ENCODE measurements at regions not wholly inside any gene's neighbourhood (a gene's known extent, or its start where the extent isn't known, plus 50 kb on each side); places are given as distances from the start of the nearest gene placed in this dataset.

- H2BK120ac ChIP-seq (ENCODE audit: low read depth, low read length), result no peak overlapping the region
- peaks cover 2% of the 10 kb centered on the region for H3K9me3 ChIP-seq (ENCODE audit: control insufficient read depth, low read length)
- no peak overlapping the region for H3K4ac ChIP-seq (ENCODE audit: low read depth in 1 of 2, low read length in 2 of 2)
- no peak overlapping the region for H2BK12ac ChIP-seq (ENCODE audit: low read length in 2 of 2)
- no peak overlapping the region for H3K4me3 ChIP-seq (ENCODE audit: insufficient read depth in 1 of 2, low read depth in 1 of 2, low read length in 2 of 2)
- no peak overlapping the region for H4K91ac ChIP-seq (ENCODE audit: low read length)
- H3K36me3 ChIP-seq (ENCODE audit: control insufficient read depth in 1 of 2, insufficient read depth in 2 of 2, low read depth in 1 of 2, low read length in 2 of 2), result no peaks in the 10 kb centered on the region
- H3K4me2 ChIP-seq (ENCODE audit: low read length, poor library complexity, severe bottlenecking), result no peak overlapping the region
- no peak overlapping the region for H2AK5ac ChIP-seq (ENCODE audit: low read length, severe bottlenecking)
- H3K23ac ChIP-seq (ENCODE audit: low read length in 2 of 2), result no peak overlapping the region
- no peak overlapping the region for H2BK15ac ChIP-seq (ENCODE audit: low read depth, poor library complexity, severe bottlenecking)
- no peak overlapping the region for H3K9ac ChIP-seq (ENCODE audit: low read length)
- H3K14ac ChIP-seq (ENCODE audit: low read length in 2 of 2), result no peak overlapping the region
- H3K79me1 ChIP-seq (replicated peaks; ENCODE audit: low read length, poor library complexity, severe bottlenecking), result no peaks in the 10 kb centered on the region
- H3K27ac ChIP-seq (ENCODE audit: low read length, poor library complexity, severe bottlenecking), result no peak overlapping the region
- peaks cover 3% of the 10 kb centered on the region for H3K4me1 ChIP-seq (ENCODE audit: control insufficient read depth, insufficient read depth, low read depth, low read length)
- no peak overlapping the region for H2AFZ ChIP-seq (ENCODE audit: low read depth, low read length)
- H4K8ac ChIP-seq (ENCODE audit: low read length), result no peak overlapping the region
- no peaks in the 10 kb centered on the region for H3K27me3 ChIP-seq (ENCODE audit: control insufficient read depth in 1 of 2, insufficient read depth in 1 of 2, low read length in 2 of 2)
- no peak overlapping the region for H3K18ac ChIP-seq (ENCODE audit: low read depth in 1 of 2, low read length in 2 of 2)
- no peak for DNase-seq
- WGBS, result no CpG with 5 or more reads among the region's 2 CpGs
- no peak overlapping the region for H2BK5ac ChIP-seq (ENCODE audit: low read depth, low read length, poor library complexity, severe bottlenecking)
Observed at GRCh38 chr15:93501946-93502345, 412.9 kb upstream of the RGMA start.

- H2BK15ac ChIP-seq (ENCODE audit: low read depth, poor library complexity, severe bottlenecking), result no peak overlapping the region
- H4K91ac ChIP-seq (ENCODE audit: low read length), result no peak overlapping the region
- no peaks in the 10 kb centered on the region for H3K36me3 ChIP-seq (ENCODE audit: control insufficient read depth in 1 of 2, insufficient read depth in 2 of 2, low read depth in 1 of 2, low read length in 2 of 2)
- WGBS, result 20% methylated on average over 2 of the region's 2 CpGs
- no peaks in the 10 kb centered on the region for H3K79me1 ChIP-seq (replicated peaks; ENCODE audit: low read length, poor library complexity, severe bottlenecking)
- H2BK5ac ChIP-seq (ENCODE audit: low read depth, low read length, poor library complexity, severe bottlenecking), result no peak overlapping the region
- H2AFZ ChIP-seq (ENCODE audit: low read depth, low read length), result no peak overlapping the region
- H3K23ac ChIP-seq (ENCODE audit: low read length in 2 of 2), result no peak overlapping the region
- H2BK120ac ChIP-seq (ENCODE audit: low read depth, low read length), result no peak overlapping the region
- H3K27ac ChIP-seq (ENCODE audit: low read length, poor library complexity, severe bottlenecking), result no peak overlapping the region
- H3K4me3 ChIP-seq (ENCODE audit: insufficient read depth in 1 of 2, low read depth in 1 of 2, low read length in 2 of 2), result no peak overlapping the region
- peaks cover 4% of the 10 kb centered on the region for H3K4me1 ChIP-seq (ENCODE audit: control insufficient read depth, insufficient read depth, low read depth, low read length)
- H2AK5ac ChIP-seq (ENCODE audit: low read length, severe bottlenecking), result no peak overlapping the region
- H3K4ac ChIP-seq (ENCODE audit: low read depth in 1 of 2, low read length in 2 of 2), result no peak overlapping the region
- H3K27me3 ChIP-seq (ENCODE audit: control insufficient read depth in 1 of 2, insufficient read depth in 1 of 2, low read length in 2 of 2), result peaks cover 0 to 2% of the 10 kb centered on the region in 2 experiments
- peak overlapping the region; percentile 35 for H3K4me2 ChIP-seq (ENCODE audit: low read length, poor library complexity, severe bottlenecking)
- H3K9me3 ChIP-seq (ENCODE audit: control insufficient read depth, low read length), result peaks cover 2% of the 10 kb centered on the region
- DNase-seq, result no peak
- H4K8ac ChIP-seq (ENCODE audit: low read length), result no peak overlapping the region
- no peak overlapping the region for H3K14ac ChIP-seq (ENCODE audit: low read length in 2 of 2)
- no peak overlapping the region for H3K18ac ChIP-seq (ENCODE audit: low read depth in 1 of 2, low read length in 2 of 2)
- no peak overlapping the region for H3K9ac ChIP-seq (ENCODE audit: low read length)
- no peak overlapping the region for H2BK12ac ChIP-seq (ENCODE audit: low read length in 2 of 2)
Observed at GRCh38 chr15:93500155-93500554, 411.1 kb upstream of the RGMA start.

GRCh38 chr15:93497291-93497690 lies 408.3 kb upstream of the RGMA start:
- no peak overlapping the region for H4K8ac ChIP-seq (ENCODE audit: low read length)

GRCh38 chr15:93496888-93497287 lies 407.9 kb upstream of the RGMA start:
- Histone ChIP-seq H2BK15ac (ENCODE audit: low read depth, poor library complexity, severe bottlenecking) (no peak overlapping the region), H3K4me3 (ENCODE audit: insufficient read depth in 1 of 2, low read depth in 1 of 2, low read length in 2 of 2) (no peak overlapping the region), H2AK5ac (ENCODE audit: low read length, severe bottlenecking) (no peak overlapping the region), H3K27ac (ENCODE audit: low read length, poor library complexity, severe bottlenecking) (no peak overlapping the region), H2BK5ac (ENCODE audit: low read depth, low read length, poor library complexity, severe bottlenecking) (no peak overlapping the region), H3K9me3 (ENCODE audit: control insufficient read depth, low read length) (no peaks in the 10 kb centered on the region), H2BK120ac (ENCODE audit: low read depth, low read length) (no peak overlapping the region), H3K23ac (ENCODE audit: low read length in 2 of 2) (no peak overlapping the region), H4K8ac (ENCODE audit: low read length) (no peak overlapping the region), H2BK12ac (ENCODE audit: low read length in 2 of 2) (no peak overlapping the region), H3K14ac (ENCODE audit: low read length in 2 of 2) (no peak overlapping the region), H3K4me1 (ENCODE audit: control insufficient read depth, insufficient read depth, low read depth, low read length) (peaks cover 4% of the 10 kb centered on the region), H3K18ac (ENCODE audit: low read depth in 1 of 2, low read length in 2 of 2) (no peak overlapping the region), H4K91ac (ENCODE audit: low read length) (no peak overlapping the region), H3K4ac (ENCODE audit: low read depth in 1 of 2, low read length in 2 of 2) (no peak overlapping the region), H3K79me1 (replicated peaks; ENCODE audit: low read length, poor library complexity, severe bottlenecking) (no peaks in the 10 kb centered on the region), H3K4me2 (ENCODE audit: low read length, poor library complexity, severe bottlenecking) (no peak overlapping the region), H3K27me3 (ENCODE audit: control insufficient read depth in 1 of 2, insufficient read depth in 1 of 2, low read length in 2 of 2) (peaks cover 0 to 2% of the 10 kb centered on the region in 2 experiments), H2AFZ (ENCODE audit: low read depth, low read length) (no peak overlapping the region), H3K36me3 (ENCODE audit: control insufficient read depth in 1 of 2, insufficient read depth in 2 of 2, low read depth in 1 of 2, low read length in 2 of 2) (no peaks in the 10 kb centered on the region), H3K9ac (ENCODE audit: low read length) (no peak overlapping the region)
- 76% methylated on average over 5 of the region's 5 CpGs for WGBS
- DNase-seq, result no peak

More at GRCh38 chr15:93497291-93497690, 408.3 kb upstream of the RGMA start:
- Histone ChIP-seq H3K4me2 (ENCODE audit: low read length, poor library complexity, severe bottlenecking) (no peak overlapping the region), H3K4me1 (ENCODE audit: control insufficient read depth, insufficient read depth, low read depth, low read length) (peaks cover 4% of the 10 kb centered on the region), H3K27ac (ENCODE audit: low read length, poor library complexity, severe bottlenecking) (no peak overlapping the region), H2BK5ac (ENCODE audit: low read depth, low read length, poor library complexity, severe bottlenecking) (no peak overlapping the region), H2AFZ (ENCODE audit: low read depth, low read length) (no peak overlapping the region), H2BK12ac (ENCODE audit: low read length in 2 of 2) (no peak overlapping the region), H3K9me3 (ENCODE audit: control insufficient read depth, low read length) (no peaks in the 10 kb centered on the region), H3K79me1 (replicated peaks; ENCODE audit: low read length, poor library complexity, severe bottlenecking) (no peaks in the 10 kb centered on the region), H2BK15ac (ENCODE audit: low read depth, poor library complexity, severe bottlenecking) (no peak overlapping the region), H3K27me3 (ENCODE audit: control insufficient read depth in 1 of 2, insufficient read depth in 1 of 2, low read length in 2 of 2) (peaks cover 0 to 2% of the 10 kb centered on the region in 2 experiments), H3K18ac (ENCODE audit: low read depth in 1 of 2, low read length in 2 of 2) (no peak overlapping the region), H4K91ac (ENCODE audit: low read length) (no peak overlapping the region), H3K4ac (ENCODE audit: low read depth in 1 of 2, low read length in 2 of 2) (no peak overlapping the region), H2BK120ac (ENCODE audit: low read depth, low read length) (no peak overlapping the region), H3K14ac (ENCODE audit: low read length in 2 of 2) (no peak overlapping the region), H3K4me3 (ENCODE audit: insufficient read depth in 1 of 2, low read depth in 1 of 2, low read length in 2 of 2) (no peak overlapping the region), H3K9ac (ENCODE audit: low read length) (no peak overlapping the region), H3K36me3 (ENCODE audit: control insufficient read depth in 1 of 2, insufficient read depth in 2 of 2, low read depth in 1 of 2, low read length in 2 of 2) (no peaks in the 10 kb centered on the region), H3K23ac (ENCODE audit: low read length in 2 of 2) (no peak overlapping the region), H2AK5ac (ENCODE audit: low read length, severe bottlenecking) (no peak overlapping the region)
- 85% methylated on average over 1 of the region's 2 CpGs for WGBS
- DNase-seq, result no peak
